ENCODE measurements at regions not wholly inside any gene's neighbourhood (a gene's known extent, or its start where the extent isn't known, plus 50 kb on each side); places are given as distances from the start of the nearest gene placed in this dataset.

- H3K14ac ChIP-seq (ENCODE audit: insufficient read length), result no peak overlapping the region
- no peak overlapping the region for H3K56ac ChIP-seq (replicated peaks; ENCODE audit: insufficient read length, low read depth, low read length)
- no peak overlapping the region for H2AK5ac ChIP-seq (ENCODE audit: low read depth, low read length)
- no peak overlapping the region for H2BK20ac ChIP-seq (ENCODE audit: low read length)
- no peaks in the 10 kb centered on the region for H3K79me2 ChIP-seq (ENCODE audit: control insufficient read depth in 1 of 2, insufficient read depth in 2 of 2, low read length in 2 of 2)
- peaks cover 4 to 12% (median 8%) of the 10 kb centered on the region in 4 experiments; a peak in 5 of 7 replicates for H3K4me1 ChIP-seq (replicated peaks in 1 of 4; ENCODE audit: control insufficient read depth in 3 of 4, insufficient read depth in 4 of 4, low read length in 3 of 4)
- H2AFZ ChIP-seq (ENCODE audit: low read length), result no peak overlapping the region
- no peaks in the 10 kb centered on the region for H3K36me3 ChIP-seq (ENCODE audit: control insufficient read depth in 2 of 4, insufficient read depth in 4 of 4, low read length in 3 of 4)
- no peak overlapping the region for H2BK15ac ChIP-seq (ENCODE audit: low read length)
- no peaks in the 10 kb centered on the region for H3K27me3 ChIP-seq (replicated peaks in 1 of 4; ENCODE audit: control insufficient read depth in 3 of 4, extremely low read depth in 1 of 4, insufficient read depth in 3 of 4, low read length in 3 of 4)
- H4K91ac ChIP-seq (replicated peaks; ENCODE audit: insufficient read length, low read length), result no peak overlapping the region
- H3K79me1 ChIP-seq (ENCODE audit: low read depth, low read length), result no peaks in the 10 kb centered on the region
- TF ChIP-seq SP1 (IDR thresholded peaks at IDR 0.05; ENCODE audit: low read depth, low read length) (no peak), E2F6 (IDR thresholded peaks at IDR 0.05) (no peak), MAX (IDR thresholded peaks at IDR 0.05) (no peak), JUND (IDR thresholded peaks at IDR 0.05; ENCODE audit: low read length) (no peak), HDAC6 (IDR thresholded peaks at IDR 0.05; ENCODE audit: low read depth, low read length) (no peak), RFX5 (IDR thresholded peaks at IDR 0.05; ENCODE audit: borderline replicate concordance, low read depth, low read length) (no peak), CTBP2 (IDR thresholded peaks at IDR 0.05; ENCODE audit: borderline replicate concordance, insufficient read depth, insufficient read length, low read length) (no peak), KDM1A (IDR thresholded peaks at IDR 0.05; ENCODE audit: borderline replicate concordance, low read length) (peak; percentile 94), HDAC2 (IDR thresholded peaks at IDR 0.05; ENCODE audit: borderline replicate concordance in 1 of 2, low read depth in 2 of 2, low read length in 2 of 2) (peak in 1 of 2 experiments; percentile 89; a peak in 1 of 4 replicates)
- H3K4me2 ChIP-seq (ENCODE audit: insufficient read depth in 1 of 2, low read depth in 2 of 2, low read length in 2 of 2), result no peak overlapping the region
- H3K23ac ChIP-seq (ENCODE audit: insufficient read length), result no peak overlapping the region
- DNase-seq (ENCODE audit: low read depth in 1 of 2, low spot score in 2 of 2) (no peak), FAIRE-seq (peak; percentile 36)
- POLR2A ChIA-PET (ENCODE audit: partially characterized antibody), result no interaction called here
- no peak overlapping the region for H3K4me3 ChIP-seq (ENCODE audit: extremely low read depth in 1 of 4, insufficient read depth in 2 of 4, low read depth in 3 of 4, low read length in 4 of 4)
- H2BK5ac ChIP-seq (ENCODE audit: low read depth, low read length), result no peak overlapping the region
- H3K27ac ChIP-seq (ENCODE audit: low read depth, low read length), result no peak overlapping the region
- H4K5ac ChIP-seq (ENCODE audit: insufficient read length, low read depth, low read length), result no peak overlapping the region
- 98% methylated on average over 2 of the region's 2 CpGs; no CpG with 5 or more reads in 1 of the 2 experiments for WGBS, 2 experiments (ENCODE audit: extremely low coverage in 1 of 2, insufficient coverage in 1 of 2, insufficient read length in 1 of 2, insufficient replicate concordance in 2 of 2, low coverage in 1 of 2, low lambda C conversion rate in 2 of 2, missing lambda C conversion rate in 1 of 2)
- H3K9ac ChIP-seq (replicated peaks in 1 of 4; ENCODE audit: extremely low read depth in 1 of 4, low read depth in 3 of 4, low read length in 3 of 4), result no peak overlapping the region
- CTCF ChIA-PET (ENCODE audit: partially characterized antibody), result interaction anchor here (3.8 kb wide), 1 partner anchor 171 kb away, joined by 10 read pairs; no protein-coding TSS in a partner anchor
- no peak overlapping the region for H2BK120ac ChIP-seq (replicated peaks; ENCODE audit: low read depth, low read length)
- H4K20me1 ChIP-seq (replicated peaks in 1 of 2; ENCODE audit: control insufficient read depth in 1 of 2, insufficient read depth in 2 of 2, low read length in 2 of 2), result no peaks in the 10 kb centered on the region
- no peaks in the 10 kb centered on the region for H3K9me3 ChIP-seq (ENCODE audit: insufficient read depth in 2 of 2, low read depth in 1 of 2, low read length in 1 of 2)
- H4K8ac ChIP-seq (ENCODE audit: extremely low read depth, insufficient read depth, low read length), result no peak overlapping the region
- no peaks in the 10 kb centered on the region for H3K23me2 ChIP-seq (ENCODE audit: low read depth, low read length)
- H3K4ac ChIP-seq (replicated peaks; ENCODE audit: insufficient read length, low read depth, low read length), result no peak overlapping the region
- H2BK12ac ChIP-seq (ENCODE audit: low read depth, low read length), result no peak overlapping the region
- H3K18ac ChIP-seq (ENCODE audit: extremely low read depth, low read length), result no peak overlapping the region
Measured at GRCh38 chr16:52740333-52740732, 193.4 kb upstream of the TOX3 start.
